H9 (cell line): ENCODE measurements at regions not wholly inside any gene's neighbourhood (a gene's known extent, or its start where the extent isn't known, plus 50 kb on each side); places are given as distances from the start of the nearest gene placed in this dataset.

Experiments
- DNase-seq: peaks from one replicate; pipeline ENCODE4 v3.0.0-alpha.2; 2017
- H2AFZ ChIP-seq: one replicate; pipeline ENCODE4 v1.6.1; 2013; ENCODE audit warnings: mild to moderate bottlenecking, low read length, control low read depth, moderate library complexity
- H2AK5ac ChIP-seq: 2 replicates; pipeline ENCODE4 v1.6.1; 2013; ENCODE audit warnings: low read length, control low read depth, mixed read lengths; ENCODE audit not compliant: insufficient read length
- H2BK120ac ChIP-seq: one replicate; pipeline ENCODE4 v1.6.1; 2013; ENCODE audit warnings: low read depth, mild to moderate bottlenecking, low read length, control low read depth, inconsistent platforms; ENCODE audit not compliant: poor library complexity, severe bottlenecking
- H2BK12ac ChIP-seq: 2 replicates; pipeline ENCODE4 v1.6.1; 2013; ENCODE audit warnings: low read length, control low read depth, mixed read lengths, low read depth; ENCODE audit not compliant: insufficient read length
- H2BK15ac ChIP-seq: 2 replicates; pipeline ENCODE4 v1.6.1; 2013; ENCODE audit warnings: low read depth, low read length, control low read depth
- H2BK20ac ChIP-seq: one replicate; pipeline ENCODE4 v1.6.1; 2013; ENCODE audit warnings: low read depth, mild to moderate bottlenecking, low read length, control low read depth, inconsistent platforms; ENCODE audit not compliant: poor library complexity, severe bottlenecking
- H2BK5ac ChIP-seq: 2 replicates; pipeline ENCODE4 v1.6.1; 2013; ENCODE audit warnings: low read length, control low read depth, mixed read lengths; ENCODE audit not compliant: insufficient read length
- H3K14ac ChIP-seq: 2 replicates; pipeline ENCODE4 v1.6.1; 2013; ENCODE audit warnings: low read length, control low read depth; ENCODE audit not compliant: insufficient read depth
- H3K18ac ChIP-seq: 2 replicates; pipeline ENCODE4 v1.6.1; 2013; ENCODE audit warnings: low read depth, mild to moderate bottlenecking, mixed read lengths, low read length, control low read depth; ENCODE audit not compliant: insufficient read length
- H3K23ac ChIP-seq: 2 replicates; pipeline ENCODE4 v1.6.1; 2013; ENCODE audit warnings: low read length, control low read depth, mixed read lengths, low read depth; ENCODE audit not compliant: insufficient read length
- H3K23me2 ChIP-seq: 2 replicates; pipeline ENCODE4 v1.6.1; 2013; ENCODE audit warnings: low read depth, mild to moderate bottlenecking, mixed read lengths, low read length, control low read depth; ENCODE audit not compliant: insufficient read length, poor library complexity, severe bottlenecking
- H3K27ac ChIP-seq: 2 replicates; pipeline ENCODE4 v1.5.1; 2013; ENCODE audit warnings: low read length, control low read depth, mixed read lengths, low read depth; ENCODE audit not compliant: insufficient read length
- H3K27me3 ChIP-seq: 2 replicates; pipeline ENCODE4 v1.6.1; 2013; ENCODE audit warnings: low read length, control low read depth, inconsistent platforms; ENCODE audit not compliant: insufficient read depth
- H3K4ac ChIP-seq: 2 replicates; pipeline ENCODE4 v1.6.1; 2013; ENCODE audit warnings: low read depth, mild to moderate bottlenecking, control low read depth, inconsistent platforms, low read length, moderate library complexity
- H3K4me1 ChIP-seq: 2 replicates; pipeline ENCODE4 v1.6.1; 2013; ENCODE audit warnings: low read length, control low read depth, inconsistent platforms; ENCODE audit not compliant: insufficient read depth
- H3K4me2 ChIP-seq: 2 replicates; pipeline ENCODE4 v1.6.1; 2013; ENCODE audit warnings: low read length, control low read depth, mixed read lengths; ENCODE audit not compliant: insufficient read length, insufficient read depth
- H3K56ac ChIP-seq: 2 replicates; pipeline ENCODE4 v1.6.1; 2013; ENCODE audit warnings: low read depth, mild to moderate bottlenecking, mixed read lengths, low read length, control low read depth; ENCODE audit not compliant: insufficient read length
- H3K79me1 ChIP-seq: 2 replicates; pipeline ENCODE4 v1.6.1; 2013; ENCODE audit warnings: low read depth, mild to moderate bottlenecking, moderate library complexity, low read length, control low read depth, inconsistent platforms; ENCODE audit not compliant: insufficient read depth, poor library complexity, severe bottlenecking
- H3K79me2 ChIP-seq: 2 replicates; pipeline ENCODE4 v1.6.1; 2013; ENCODE audit warnings: low read length, control low read depth, inconsistent platforms; ENCODE audit not compliant: insufficient read depth
- H3K9ac ChIP-seq: 2 replicates; pipeline ENCODE4 v1.6.1; 2013; ENCODE audit warnings: low read length, control low read depth, mixed read lengths; ENCODE audit not compliant: insufficient read length; ENCODE audit errors: extremely low read depth
- H3K9me3 ChIP-seq: one replicate; pipeline ENCODE4 v1.6.1; 2013; ENCODE audit warnings: low read depth, low read length, inconsistent platforms; ENCODE audit not compliant: control insufficient read depth
- H3T11ph ChIP-seq: one replicate; pipeline ENCODE4 v1.6.1; 2013; ENCODE audit warnings: mild to moderate bottlenecking, low read length, control low read depth, inconsistent platforms
- H4K20me1 ChIP-seq: one replicate; pipeline ENCODE4 v1.6.1; 2013; ENCODE audit not compliant: control insufficient read depth, insufficient read length, insufficient read depth
- H4K5ac ChIP-seq: 2 replicates; pipeline ENCODE4 v1.6.1; 2013; ENCODE audit warnings: low read depth, mild to moderate bottlenecking, mixed read lengths, low read length, control low read depth; ENCODE audit not compliant: insufficient read length
- H4K8ac ChIP-seq: replicated peaks from 2 replicates; pipeline ENCODE4 v1.6.1; 2013; ENCODE audit warnings: low read length, control low read depth, mixed read lengths, low read depth; ENCODE audit not compliant: insufficient read length
- H4K91ac ChIP-seq: 2 replicates; pipeline ENCODE4 v1.6.1; 2013; ENCODE audit warnings: low read depth, mild to moderate bottlenecking, moderate library complexity, mixed read lengths, low read length, control low read depth; ENCODE audit not compliant: insufficient read length
- H3K27ac Mint-ChIP-seq, 3 experiments: 2 replicates in 2 of 3; 3 replicates in 1 of 3; pipeline ENCODE4 v1.8.0; 2020 to 2021; ENCODE audit warnings: mixed read lengths in 3 of 3, mild to moderate bottlenecking in 1 of 3, moderate library complexity in 1 of 3
- H3K27me3 Mint-ChIP-seq: 2 replicates; pipeline ENCODE4 v1.8.0; 2021; ENCODE audit warnings: low read depth, mild to moderate bottlenecking, moderate library complexity, mixed read lengths
- H3K36me3 Mint-ChIP-seq, 3 experiments: 2 replicates in 2 of 3; 3 replicates in 1 of 3; pipeline ENCODE4 v1.8.0; 2020 to 2021; ENCODE audit warnings: low read depth in 3 of 3, mixed read lengths in 3 of 3; ENCODE audit not compliant: insufficient read depth in 1 of 3
- H3K4me1 Mint-ChIP-seq, 2 experiments: 2 replicates each; pipeline ENCODE4 v1.8.0; 2020; ENCODE audit warnings: mixed read lengths in 2 of 2
- H3K4me3 Mint-ChIP-seq, 2 experiments: 2 replicates in 1 of 2; 3 replicates in 1 of 2; pipeline ENCODE4 v1.8.0; 2020 to 2021; ENCODE audit warnings: mild to moderate bottlenecking in 2 of 2, mixed read lengths in 2 of 2, moderate library complexity in 1 of 2
- H3K9me3 Mint-ChIP-seq, 2 experiments: 2 replicates in 1 of 2; 3 replicates in 1 of 2; pipeline ENCODE4 v1.8.0; 2020; ENCODE audit warnings: mild to moderate bottlenecking in 2 of 2, mixed read lengths in 2 of 2, moderate library complexity in 1 of 2
- CTCF ChIP-seq: fragments of 200-600 bp; sonication (generic); conservative IDR thresholded peaks from 3 replicates; pipeline ENCODE4 v1.8.0; 2021; ENCODE audit warnings: antibody characterized with exemption, mild to moderate bottlenecking
- WGBS: extraction: QIAGEN DNeasy Blood & Tissue Kit; methylation state at CpG from one replicate; pipeline ENCODE4 v1.1.7; 2013; ENCODE audit warnings: missing lambda C conversion rate, low lambda C conversion rate, mixed read lengths; ENCODE audit not compliant: insufficient read length; ENCODE audit errors: extremely low coverage; 5-methylcytosine and 5-hydroxymethylcytosine counted together

GRCh38 chr11:90438069-90438468 lies 215.2 kb upstream of the CHORDC1 start:
- Mint-ChIP-seq H3K4me3 (peak overlapping the region; percentile 31 to 36; a peak in 4 of 5 replicates), H3K27me3 (no peaks in the 10 kb centered on the region), H3K36me3 (no peaks in the 10 kb centered on the region), H3K27ac (peak overlapping the region; percentile 60 to 97 (median 96)), H3K9me3 (no peaks in the 10 kb centered on the region), H3K4me1 (peaks cover 39 to 58% of the 10 kb centered on the region in 2 experiments)
- Histone ChIP-seq H2BK120ac (no peak overlapping the region), H3K4me1 (peaks cover 5% of the 10 kb centered on the region), H2BK20ac (no peak overlapping the region), H2BK5ac (no peak overlapping the region), H3K4me2 (peak overlapping the region; percentile 17), H3K9ac (no peak overlapping the region), H2AFZ (no peak overlapping the region), H4K8ac (no peak overlapping the region), H3K27ac (peak overlapping the region; percentile 90), H4K91ac (no peak overlapping the region), H3K18ac (peak overlapping the region; percentile 15), H3K79me1 (no peaks in the 10 kb centered on the region), H3K23me2 (no peaks in the 10 kb centered on the region), H4K20me1 (no peaks in the 10 kb centered on the region), H3K4ac (no peak overlapping the region), H2BK15ac (no peak overlapping the region), H3K23ac (no peak overlapping the region), H2AK5ac (no peak overlapping the region), H3T11ph (no peak overlapping the region), H3K79me2 (no peaks in the 10 kb centered on the region), H4K5ac (no peak overlapping the region), H2BK12ac (no peak overlapping the region), H3K56ac (no peak overlapping the region), H3K14ac (no peak overlapping the region), H3K27me3 (no peaks in the 10 kb centered on the region), H3K9me3 (no peaks in the 10 kb centered on the region)
- no peak for TF ChIP-seq CTCF
- WGBS: no CpG with 5 or more reads among the region's 4 CpGs
- no peak for DNase-seq
